Keratinocyte (primary cell): ENCODE measurements at regions not wholly inside any gene's neighbourhood (a gene's known extent, or its start where the extent isn't known, plus 50 kb on each side); places are given as distances from the start of the nearest gene placed in this dataset.

Experiments used
- CTCF ChIP-seq, 3 experiments: IDR thresholded peaks in 1 of 3; conservative IDR thresholded peaks in 1 of 3; optimal IDR thresholded peaks in 1 of 3; 2 replicates in 2 of 3; 3 replicates in 1 of 3; pipeline versions ENCODE3 to v1.5.1; 2011; ENCODE audit warnings: low read length in 3 of 3, mild to moderate bottlenecking in 3 of 3, moderate library complexity in 2 of 3, control low read depth in 1 of 3, inconsistent platforms in 1 of 3; ENCODE audit not compliant: insufficient read depth in 2 of 3; ENCODE audit errors: extremely low read depth in 1 of 3
- EZH2 ChIP-seq: IDR thresholded peaks from one replicate; pipeline ENCODE4 v1.6.1; 2012; ENCODE audit warnings: inconsistent platforms, mild to moderate bottlenecking, low read length, moderate library complexity

DNA sequence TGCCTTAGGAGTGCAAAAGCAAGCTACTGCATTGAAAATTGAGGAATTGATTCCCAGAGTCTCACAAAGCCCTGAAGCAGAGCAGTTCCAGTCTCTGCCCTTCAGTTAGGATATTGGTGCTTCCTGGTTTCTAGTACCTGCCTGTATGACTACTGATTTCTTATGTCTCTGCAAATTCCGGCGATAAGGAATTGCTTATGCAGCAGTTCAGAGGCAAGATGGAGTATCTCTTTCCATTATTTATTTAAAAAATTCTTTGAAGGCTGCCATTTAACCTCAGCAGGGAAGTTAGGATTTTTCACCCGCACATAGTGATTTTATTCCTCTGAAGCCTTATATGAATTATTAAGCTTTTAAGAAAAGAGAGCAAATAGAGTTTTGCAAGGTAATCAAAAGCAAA, 184.9 kb upstream of the SSTR1 start:
- TF ChIP-seq EZH2 (no peak), CTCF (optimal IDR thresholded peaks at IDR 0.05 in 1 of 3, IDR thresholded peaks at IDR 0.05 in 1 of 3, conservative IDR thresholded peaks at IDR 0.05 in 1 of 3; ENCODE audit: extremely low read depth in 1 of 3, insufficient read depth in 2 of 3, low read length in 3 of 3) (no peak)
